ENCODE measurements at regions not wholly inside any gene's neighbourhood (a gene's known extent, or its start where the extent isn't known, plus 50 kb on each side); places are given as distances from the start of the nearest gene placed in this dataset.

DNA sequence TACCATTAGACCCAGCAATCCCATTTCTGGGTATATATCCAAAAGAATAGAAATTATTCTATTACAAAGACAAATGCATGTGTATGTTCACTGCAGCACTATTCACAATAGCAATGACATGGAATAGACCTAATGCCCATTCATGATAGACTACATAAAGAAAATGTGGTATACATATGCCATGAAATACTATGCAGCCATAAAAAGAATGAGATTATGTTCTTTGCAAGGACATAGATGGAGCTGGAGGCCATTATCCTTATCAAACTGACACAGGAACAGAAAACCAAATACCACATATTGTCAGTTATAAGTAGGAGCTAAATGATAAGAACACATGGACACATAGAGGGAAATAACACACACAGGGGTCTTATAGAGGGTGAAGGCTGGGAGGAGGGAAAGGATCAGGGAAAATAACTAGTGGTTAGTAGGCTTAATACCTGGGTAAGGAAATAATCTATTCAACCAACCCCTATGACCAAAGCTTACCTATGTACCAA lies 366.8 kb downstream of the EDEM1 start:
- TF ChIP-seq MYC (IDR thresholded peaks at IDR 0.05; ENCODE audit: low read depth, low read length) (no peak), JUN (IDR thresholded peaks at IDR 0.05; ENCODE audit: borderline replicate concordance, insufficient read depth, insufficient read length, low read depth) (no peak), POLR2AphosphoS5 (IDR thresholded peaks at IDR 0.05; ENCODE audit: insufficient read depth, low read depth, low read length) (no peak), EZH2 (IDR thresholded peaks at IDR 0.05; ENCODE audit: borderline replicate concordance, low read depth, low read length, severe bottlenecking) (no peak), FOS (IDR thresholded peaks at IDR 0.05; ENCODE audit: borderline replicate concordance, insufficient read depth, low read length) (no peak), POLR2A (IDR thresholded peaks at IDR 0.05; ENCODE audit: low read depth, low read length) (no peak), GATA2 (IDR thresholded peaks at IDR 0.05; ENCODE audit: insufficient read depth, insufficient read length, low read depth, low read length) (no peak), CTCF (IDR thresholded peaks at IDR 0.05; ENCODE audit: extremely low read depth in 1 of 2, insufficient read depth in 1 of 2, low read depth in 1 of 2, low read length in 2 of 2) (no peak), MAX (IDR thresholded peaks at IDR 0.05; ENCODE audit: insufficient read depth, insufficient read length) (no peak)
- H3K9me3 ChIP-seq (replicated peaks; ENCODE audit: control insufficient read depth, insufficient read depth, low read length) = no peaks in the 10 kb centered on the region
- FAIRE-seq (no peak), DNase-seq (ENCODE audit: low read depth, low spot score) (no peak)
- no peaks in the 10 kb centered on the region for H3K9me1 ChIP-seq (replicated peaks; ENCODE audit: control insufficient read depth, extremely low read depth, insufficient read depth, low read length)
- H4K20me1 ChIP-seq (replicated peaks; ENCODE audit: control insufficient read depth, extremely low read depth, insufficient read depth, low read length) = no peaks in the 10 kb centered on the region
- CTCF ChIA-PET = no interaction called here
- H2AFZ ChIP-seq (ENCODE audit: low read depth, low read length) = no peak overlapping the region
- H3K79me2 ChIP-seq (ENCODE audit: control insufficient read depth, insufficient read depth, low read length) = no peaks in the 10 kb centered on the region
- H3K27ac ChIP-seq (ENCODE audit: insufficient read depth, low read depth, low read length) = no peak overlapping the region
- H3K9ac ChIP-seq (replicated peaks; ENCODE audit: extremely low read depth, insufficient read depth, low read length) = no peak overlapping the region
- POLR2A ChIA-PET = no interaction called here
- no peaks in the 10 kb centered on the region for H3K36me3 ChIP-seq (ENCODE audit: control insufficient read depth in 2 of 2, extremely low read depth in 1 of 2, insufficient read depth in 2 of 2, low read length in 2 of 2)
- no peak overlapping the region for H3K4me3 ChIP-seq (replicated peaks in 1 of 3; ENCODE audit: insufficient read depth in 1 of 3, low read depth in 1 of 3, low read length in 3 of 3)
- no peaks in the 10 kb centered on the region for H3K27me3 ChIP-seq (ENCODE audit: control insufficient read depth in 2 of 2, insufficient read depth in 2 of 2, low read length in 2 of 2)
- intact Hi-C loops (cut with micrococcal nuclease) = no loop called here
- no peaks in the 10 kb centered on the region for H3K4me1 ChIP-seq (ENCODE audit: control insufficient read depth, extremely low read depth, insufficient read depth, low read length)
- no peak overlapping the region for H3K4me2 ChIP-seq (ENCODE audit: insufficient read depth, low read length)
- dilution Hi-C loops (cut with MboI; ENCODE audit: extremely low pct_ligation_motif_present, low sequenced_read_pairs) = no loop called here
- no TSS peak for BruUV-seq (replicated peaks)

Data from endothelial cell of umbilical vein (primary cell).